Lung (tissue), 11 donors: ENCODE measurements at regions not wholly inside any gene's neighbourhood (a gene's known extent, or its start where the extent isn't known, plus 50 kb on each side); places are given as distances from the start of the nearest gene placed in this dataset.
A peak's percentile ranks its signal among the peaks of the same experiment; 100 is the strongest.

Experiments used
- ATAC-seq: fragments of 200-7000 bp; cut with Tn5 transposase; one replicate; pipeline ENCODE4 v1.9.1; 2020; ENCODE audit warnings: moderate number of reproducible peaks; ENCODE audit not compliant: insufficient read depth, low FRiP score
- DNase-seq, 3 donors: peaks; one replicate each; pipeline ENCODE4 v3.0.0-alpha.2; 2013 to 2017
- H3K27ac ChIP-seq, 2 donors: one replicate each; pipeline ENCODE4 v1.5.1; 2013; ENCODE audit warnings: mild to moderate bottlenecking in 2 of 2, moderate library complexity in 2 of 2, control low read depth in 1 of 2, inconsistent platforms in 1 of 2, low read depth in 1 of 2, low read length in 1 of 2
- H3K27me3 ChIP-seq, 3 donors: one replicate each; pipeline ENCODE4 v1.5.1; 2013; ENCODE audit warnings: low read length in 2 of 3; ENCODE audit not compliant: control insufficient read depth in 3 of 3, insufficient read depth in 3 of 3
- H3K36me3 ChIP-seq, 4 donors: one replicate each; pipeline ENCODE4 v1.5.1; 2013; ENCODE audit warnings: low read length in 4 of 4, mild to moderate bottlenecking in 1 of 4, moderate library complexity in 1 of 4; ENCODE audit not compliant: control insufficient read depth in 4 of 4, insufficient read depth in 4 of 4
- H3K4me1 ChIP-seq, 5 donors: one replicate each; pipeline ENCODE4 v1.5.1; 2013; ENCODE audit warnings: low read length in 5 of 5, mild to moderate bottlenecking in 2 of 5, moderate library complexity in 1 of 5; ENCODE audit not compliant: control insufficient read depth in 5 of 5, insufficient read depth in 5 of 5
- H3K4me3 ChIP-seq: one replicate; pipeline ENCODE4 v1.5.1; 2013; ENCODE audit warnings: mild to moderate bottlenecking, control low read depth, moderate library complexity
- H3K9ac ChIP-seq, 2 donors: one replicate each; pipeline ENCODE4 v1.5.1; 2013; ENCODE audit warnings: low read length in 2 of 2, control low read depth in 1 of 2; ENCODE audit not compliant: insufficient read depth in 1 of 2
- H3K9me3 ChIP-seq, 4 donors: one replicate each; pipeline ENCODE4 v1.5.1; 2013; ENCODE audit warnings: low read length in 3 of 4, mild to moderate bottlenecking in 1 of 4, moderate library complexity in 1 of 4; ENCODE audit not compliant: control insufficient read depth in 4 of 4, insufficient read depth in 3 of 4
- CTCF ChIP-seq: IDR thresholded peaks from 2 replicates; pipeline ENCODE4 v1.5.1; 2012; ENCODE audit warnings: mild to moderate bottlenecking; ENCODE audit errors: control extremely low read depth, extremely low read depth
- WGBS, 2 donors: extraction: QIAGEN DNeasy Blood & Tissue Kit; methylation state at CpG; one replicate each; pipeline ENCODE4 v1.1.7; 2013; 5-methylcytosine and 5-hydroxymethylcytosine counted together
- donor health status: control.
- donor health status: control.
- donor health status: Bipolar disorder and iron deficiency.
- donor health status: healthy.
- donor health status: DM: yes; HTN: yes; CAD: no.

GRCh38 chr17:31788571-31788946, 70.5 kb downstream of the COPRS start:
- H3K36me3 ChIP-seq: no peaks in the 10 kb centered on the region
- H3K9me3 ChIP-seq: no peaks in the 10 kb centered on the region
- WGBS, 2 donors: 76 to 79% methylated on average over 3 of the region's 3 CpGs
- H3K4me1 ChIP-seq: no peaks in the 10 kb centered on the region
- no peak for TF ChIP-seq CTCF
- no peak overlapping the region for H3K4me3 ChIP-seq
- no peak for DNase-seq
- no peak overlapping the region for H3K9ac ChIP-seq
- H3K27me3 ChIP-seq: no peaks in the 10 kb centered on the region
- ATAC-seq: no peak
- H3K27ac ChIP-seq: no peak overlapping the region

- H3K27ac ChIP-seq: no peak overlapping the region
Measured at GRCh38 chr17:31787857-31788570, 71.0 kb downstream of the COPRS start.

GRCh38 chr17:31786796-31787481, 72.1 kb downstream of the COPRS start:
- TF ChIP-seq CTCF: no peak
- H3K27me3 ChIP-seq: no peaks in the 10 kb centered on the region
- H3K36me3 ChIP-seq: no peaks in the 10 kb centered on the region
- H3K4me1 ChIP-seq: no peaks in the 10 kb centered on the region
- no peak overlapping the region for H3K9ac ChIP-seq
- H3K9me3 ChIP-seq: no peaks in the 10 kb centered on the region
- ATAC-seq (no peak), DNase-seq (no peak)
- no peak overlapping the region for H3K27ac ChIP-seq
- WGBS, 2 donors: 91 to 94% methylated on average over 7 of the region's 7 CpGs
- no peak overlapping the region for H3K4me3 ChIP-seq

More at GRCh38 chr17:31787857-31788570, 71.0 kb downstream of the COPRS start:
- 62 to 71% methylated on average over 7 of the region's 7 CpGs for WGBS, 2 donors
- no peak for DNase-seq
- ATAC-seq: peak; percentile 41
- no peaks in the 10 kb centered on the region for H3K4me1 ChIP-seq
- H3K36me3 ChIP-seq: no peaks in the 10 kb centered on the region
- H3K4me3 ChIP-seq: no peak overlapping the region
- no peaks in the 10 kb centered on the region for H3K27me3 ChIP-seq
- no peak overlapping the region for H3K9ac ChIP-seq
- no peaks in the 10 kb centered on the region for H3K9me3 ChIP-seq
- no peak for TF ChIP-seq CTCF
